C4-2B (cell line): ENCODE measurements at regions not wholly inside any gene's neighbourhood (a gene's known extent, or its start where the extent isn't known, plus 50 kb on each side); places are given as distances from the start of the nearest gene placed in this dataset.

Experiments
- H3K27ac ChIP-seq: fragments of 450-650 bp; 2 replicates; pipeline ENCODE4 v1.5.1; 2017
- ZFX ChIP-seq: fragments of 450-650 bp; IDR thresholded peaks from 2 replicates; pipeline ENCODE4 v1.6.1; 2017
- TF ChIP-seq, protein P1 (sequence below): fragments of 450-650 bp; conservative IDR thresholded peaks from 2 replicates; pipeline ENCODE4 v1.5.1; 2017; ENCODE audit warnings: mild to moderate bottlenecking

DNA sequence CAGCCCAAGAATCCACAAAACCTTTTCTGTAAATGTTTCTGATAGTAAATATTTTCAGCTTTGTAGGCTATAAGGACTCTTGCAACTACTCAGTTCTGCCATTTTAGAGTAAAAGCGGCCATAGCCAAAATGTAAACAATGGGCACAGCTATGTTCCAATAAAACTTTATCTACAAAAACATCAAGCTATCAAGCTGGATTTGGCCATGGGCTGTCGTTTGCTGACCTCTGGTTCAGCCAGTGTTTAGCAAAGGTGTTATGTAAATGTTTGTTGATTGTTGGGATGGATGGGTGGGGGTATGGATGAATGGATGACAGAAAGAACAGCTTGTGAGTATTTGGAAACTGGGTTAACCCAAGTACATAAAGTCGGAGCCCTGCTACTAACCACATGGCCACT is 111.1 kb upstream of the VRK1 start:
- no peak overlapping the region for H3K27ac ChIP-seq
- no peak for TF ChIP-seq ZFX
- TF ChIP-seq, protein P1, sequence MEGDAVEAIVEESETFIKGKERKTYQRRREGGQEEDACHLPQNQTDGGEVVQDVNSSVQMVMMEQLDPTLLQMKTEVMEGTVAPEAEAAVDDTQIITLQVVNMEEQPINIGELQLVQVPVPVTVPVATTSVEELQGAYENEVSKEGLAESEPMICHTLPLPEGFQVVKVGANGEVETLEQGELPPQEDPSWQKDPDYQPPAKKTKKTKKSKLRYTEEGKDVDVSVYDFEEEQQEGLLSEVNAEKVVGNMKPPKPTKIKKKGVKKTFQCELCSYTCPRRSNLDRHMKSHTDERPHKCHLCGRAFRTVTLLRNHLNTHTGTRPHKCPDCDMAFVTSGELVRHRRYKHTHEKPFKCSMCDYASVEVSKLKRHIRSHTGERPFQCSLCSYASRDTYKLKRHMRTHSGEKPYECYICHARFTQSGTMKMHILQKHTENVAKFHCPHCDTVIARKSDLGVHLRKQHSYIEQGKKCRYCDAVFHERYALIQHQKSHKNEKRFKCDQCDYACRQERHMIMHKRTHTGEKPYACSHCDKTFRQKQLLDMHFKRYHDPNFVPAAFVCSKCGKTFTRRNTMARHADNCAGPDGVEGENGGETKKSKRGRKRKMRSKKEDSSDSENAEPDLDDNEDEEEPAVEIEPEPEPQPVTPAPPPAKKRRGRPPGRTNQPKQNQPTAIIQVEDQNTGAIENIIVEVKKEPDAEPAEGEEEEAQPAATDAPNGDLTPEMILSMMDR = no peak

DNA sequence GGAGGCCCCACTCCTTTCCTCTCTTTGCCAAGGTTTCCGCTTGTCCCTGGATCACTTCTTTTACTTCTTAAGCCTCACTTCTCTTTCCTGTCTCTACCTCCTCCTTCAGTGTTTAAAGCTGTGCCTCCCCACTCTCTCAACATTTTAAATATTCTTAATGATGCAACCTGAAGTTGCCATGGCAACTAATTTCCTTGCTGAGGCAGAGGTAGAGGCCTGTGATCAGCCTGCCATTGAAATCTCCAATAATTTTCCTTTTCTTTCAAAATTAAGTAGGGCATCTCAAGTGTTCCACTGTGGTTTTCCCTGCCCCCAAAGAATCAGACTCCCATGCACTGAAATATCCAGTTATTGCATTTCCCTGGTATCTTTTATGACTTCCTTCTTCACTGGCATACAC is 108.6 kb upstream of the VRK1 start:
- TF ChIP-seq ZFX = no peak
- TF ChIP-seq, protein P1 = no peak
- H3K27ac ChIP-seq = no peak overlapping the region

DNA sequence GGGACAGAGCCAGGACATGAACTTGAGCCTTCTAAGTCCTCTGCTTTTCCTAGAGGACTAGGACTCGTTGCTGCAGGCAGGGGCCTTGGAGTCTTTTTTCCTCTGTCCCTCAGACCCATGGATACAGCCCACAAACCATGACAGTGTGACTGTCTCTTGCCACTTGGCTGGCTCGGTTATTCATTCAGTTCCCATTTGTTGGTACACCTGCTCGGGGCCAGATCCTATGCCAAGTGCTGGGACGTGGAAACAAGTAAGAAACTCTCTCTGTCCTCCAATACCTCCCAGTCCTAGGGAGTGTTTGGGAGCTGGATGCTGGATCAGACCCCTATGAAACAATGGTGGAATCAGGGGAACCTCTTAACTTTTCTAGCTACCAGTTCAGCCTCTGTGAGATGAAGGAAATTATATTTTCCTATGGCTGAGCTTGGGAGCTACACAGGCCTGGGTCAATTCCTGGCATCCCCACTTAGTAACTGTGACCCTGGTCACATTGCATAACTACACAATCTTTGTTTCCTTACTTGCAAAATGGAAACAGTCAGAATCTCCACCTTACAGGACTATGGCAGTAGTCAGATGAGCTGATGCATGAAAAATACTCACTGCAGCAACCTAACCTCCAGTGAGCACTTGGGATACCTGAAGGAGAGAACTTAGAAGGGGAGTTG is 106.3 kb upstream of the VRK1 start:
- no peak for TF ChIP-seq ZFX
- TF ChIP-seq, protein P1 = no peak
- no peak overlapping the region for H3K27ac ChIP-seq

DNA sequence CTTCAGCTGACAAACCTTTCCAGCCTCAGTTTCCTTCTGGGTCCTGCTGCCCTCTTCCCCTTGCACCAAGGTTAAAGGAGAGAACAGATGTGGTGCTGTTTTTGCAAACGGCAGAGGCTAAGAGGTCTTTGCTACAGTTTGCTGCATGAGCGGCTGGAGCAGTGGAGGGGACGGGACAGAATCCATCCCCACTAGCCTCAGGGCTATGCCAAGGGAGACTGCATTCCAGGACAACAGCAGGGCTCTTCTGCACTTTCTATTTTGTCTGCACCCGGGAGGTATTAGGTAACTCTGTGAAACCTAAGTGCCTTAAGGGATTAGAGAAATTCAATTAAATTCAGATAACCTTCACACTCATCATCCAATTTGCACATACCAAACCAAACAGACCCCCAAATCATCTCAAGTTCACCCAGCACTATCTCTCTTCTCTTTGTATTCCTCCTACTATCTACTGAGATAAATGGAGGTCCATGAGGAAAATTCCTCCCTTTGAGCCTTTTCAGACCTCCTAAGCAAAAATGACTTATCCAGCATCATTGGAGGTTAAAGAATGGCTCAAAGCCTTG is 103.8 kb upstream of the VRK1 start:
- no peak overlapping the region for H3K27ac ChIP-seq
- TF ChIP-seq, protein P1 = no peak
- TF ChIP-seq ZFX = no peak

DNA sequence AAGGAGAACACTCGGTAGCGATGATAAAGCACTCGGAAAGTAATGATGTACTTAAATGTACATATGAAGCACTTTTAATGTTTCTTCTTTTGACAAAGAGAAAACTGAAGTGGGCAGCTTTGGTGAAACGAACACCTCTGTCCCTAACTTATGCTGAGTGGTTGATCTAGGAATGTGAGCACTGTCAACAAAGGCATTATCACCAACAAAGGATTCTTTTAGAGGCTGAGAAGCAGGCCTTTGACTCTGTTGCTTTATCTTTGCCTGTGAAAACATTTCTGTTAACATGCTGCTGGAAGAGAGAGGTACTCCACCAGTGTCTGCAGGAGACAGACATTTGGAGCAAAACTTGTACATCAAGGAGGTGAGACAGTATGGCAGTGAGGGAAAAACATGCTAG is 103.2 kb upstream of the VRK1 start:
- no peak for TF ChIP-seq ZFX
- TF ChIP-seq, protein P1 = no peak
- no peak overlapping the region for H3K27ac ChIP-seq

DNA sequence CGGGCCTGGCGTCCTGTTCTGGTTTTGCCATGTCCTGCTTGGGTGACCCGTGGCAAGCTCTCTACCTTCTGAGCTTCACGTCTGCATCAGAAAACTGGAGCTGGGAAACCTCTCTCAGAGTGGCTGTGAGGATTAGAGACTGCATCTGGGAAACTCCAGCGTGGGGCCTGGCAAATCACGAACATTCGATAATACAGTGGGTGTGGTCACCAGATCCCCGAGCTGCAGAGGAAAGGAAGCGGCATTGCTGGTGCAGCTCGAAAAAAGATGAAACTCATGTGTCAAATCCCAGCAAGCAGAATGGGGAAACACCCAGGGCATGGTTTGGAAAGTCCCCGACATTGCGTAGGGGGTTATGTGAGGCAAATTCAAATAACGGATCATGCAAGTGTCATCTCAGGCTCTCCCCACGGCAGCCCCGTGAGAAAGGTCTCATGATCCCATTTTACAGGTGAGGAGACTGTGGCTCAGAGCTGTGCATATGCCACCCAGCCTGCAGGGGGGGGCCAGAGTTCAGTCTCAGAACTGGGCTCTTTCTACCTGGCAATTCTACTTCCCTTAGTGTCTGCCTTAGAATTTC is 98.1 kb upstream of the VRK1 start:
- no peak for TF ChIP-seq ZFX
- TF ChIP-seq, protein P1 = peak; percentile 50
- H3K27ac ChIP-seq = no peak overlapping the region

DNA sequence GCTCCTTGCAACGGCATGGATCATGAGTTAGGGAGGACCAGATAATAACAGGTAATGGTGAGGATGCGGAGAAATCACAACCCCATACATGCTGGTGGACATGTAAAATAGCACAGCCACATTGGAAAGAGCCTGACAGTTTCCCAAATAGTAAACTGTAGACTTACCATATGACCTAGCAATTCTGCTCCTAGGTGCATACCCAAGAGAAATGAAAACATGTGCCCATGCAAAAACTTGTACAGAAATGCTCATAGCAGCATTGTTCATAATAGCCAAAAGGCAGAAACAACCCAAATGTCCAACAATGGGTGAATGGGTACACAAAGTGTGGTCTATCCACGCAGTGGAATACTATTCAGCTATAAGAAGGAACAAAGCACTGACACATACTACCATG is 97.5 kb upstream of the VRK1 start:
- TF ChIP-seq, protein P1 = no peak; the same call in 1 of the 2 replicates
- TF ChIP-seq ZFX = no peak
- no peak overlapping the region for H3K27ac ChIP-seq
